Tibial nerve (tissue), 4 donors: ENCODE measurements at regions not wholly inside any gene's neighbourhood (a gene's known extent, or its start where the extent isn't known, plus 50 kb on each side); places are given as distances from the start of the nearest gene placed in this dataset.

Experiments
- DNase-seq, 2 donors: peaks; one replicate each; pipeline ENCODE4 v3.0.0-alpha.2; 2019; ENCODE audit warnings: low spot score in 2 of 2
- H3K27ac ChIP-seq, 4 donors: fragments of 200-600 bp; sonication (generic) in 3 of 4; one replicate each; pipeline ENCODE4 v1.5.1; 2017 to 2019; ENCODE audit warnings: mild to moderate bottlenecking in 1 of 4
- H3K27me3 ChIP-seq, 2 donors: fragments of 200-600 bp; sonication (generic) in 1 of 2; one replicate each; pipeline versions ENCODE4 v1.5.1 to v1.6.0; 2017 to 2019
- H3K36me3 ChIP-seq, 3 donors: fragments of 200-600 bp; sonication (generic); one replicate each; pipeline ENCODE4 v1.5.1; 2018 to 2019
- H3K4me1 ChIP-seq, 4 donors: fragments of 200-600 bp; sonication (generic) in 3 of 4; one replicate each; pipeline ENCODE4 v1.5.1; 2017 to 2019
- H3K4me3 ChIP-seq, 4 donors: fragments of 200-600 bp; sonication (generic) in 3 of 4; one replicate each; pipeline ENCODE4 v1.5.1; 2017 to 2019; ENCODE audit warnings: mild to moderate bottlenecking in 1 of 4, moderate library complexity in 1 of 4
- H3K9me3 ChIP-seq, 4 donors: fragments of 200-600 bp; sonication (generic) in 3 of 4; one replicate each; pipeline ENCODE4 v1.5.1; 2017 to 2019
- EP300 ChIP-seq, 2 donors: sonication (generic); formaldehyde crosslinking; IDR thresholded peaks; one replicate each; pipeline ENCODE4 v1.6.1; 2017; ENCODE audit warnings: antibody characterized with exemption in 2 of 2, mild to moderate bottlenecking in 1 of 2
- POLR2A ChIP-seq, 2 donors: fragments of 450-650 bp; IDR thresholded peaks; one replicate each; pipeline ENCODE4 v1.6.1; 2017; ENCODE audit warnings: antibody characterized with exemption in 2 of 2, mild to moderate bottlenecking in 2 of 2, moderate library complexity in 2 of 2
- WGBS, 2 donors: methylation state at CpG; one replicate each; pipeline ENCODE4 v1.1.5; 2018; 5-methylcytosine and 5-hydroxymethylcytosine counted together
- TF ChIP-seq, protein P1 (sequence below), 5 experiments: fragments of 200-600 bp in 3 of 5; fragments of 450-650 bp in 2 of 5; sonication (generic) in 3 of 5; IDR thresholded peaks; one replicate each; pipeline ENCODE4 v1.5.1; 2016 to 2019; ENCODE audit warnings: antibody characterized with exemption in 5 of 5, mild to moderate bottlenecking in 3 of 5, moderate library complexity in 2 of 5

GRCh38 chr6:140644017-140644416, 1269.6 kb upstream of the CITED2 start:
- Histone ChIP-seq H3K27ac (no peak overlapping the region), H3K9me3 (peaks cover 0 to 22% (median 3%) of the 10 kb centered on the region in 4 donors), H3K4me1 (no peaks in the 10 kb centered on the region), H3K27me3 (no peaks in the 10 kb centered on the region), H3K36me3 (no peaks in the 10 kb centered on the region), H3K4me3 (no peak overlapping the region)
- TF ChIP-seq POLR2A (IDR thresholded peaks at IDR 0.05): no peak
- TF ChIP-seq, protein P1, sequence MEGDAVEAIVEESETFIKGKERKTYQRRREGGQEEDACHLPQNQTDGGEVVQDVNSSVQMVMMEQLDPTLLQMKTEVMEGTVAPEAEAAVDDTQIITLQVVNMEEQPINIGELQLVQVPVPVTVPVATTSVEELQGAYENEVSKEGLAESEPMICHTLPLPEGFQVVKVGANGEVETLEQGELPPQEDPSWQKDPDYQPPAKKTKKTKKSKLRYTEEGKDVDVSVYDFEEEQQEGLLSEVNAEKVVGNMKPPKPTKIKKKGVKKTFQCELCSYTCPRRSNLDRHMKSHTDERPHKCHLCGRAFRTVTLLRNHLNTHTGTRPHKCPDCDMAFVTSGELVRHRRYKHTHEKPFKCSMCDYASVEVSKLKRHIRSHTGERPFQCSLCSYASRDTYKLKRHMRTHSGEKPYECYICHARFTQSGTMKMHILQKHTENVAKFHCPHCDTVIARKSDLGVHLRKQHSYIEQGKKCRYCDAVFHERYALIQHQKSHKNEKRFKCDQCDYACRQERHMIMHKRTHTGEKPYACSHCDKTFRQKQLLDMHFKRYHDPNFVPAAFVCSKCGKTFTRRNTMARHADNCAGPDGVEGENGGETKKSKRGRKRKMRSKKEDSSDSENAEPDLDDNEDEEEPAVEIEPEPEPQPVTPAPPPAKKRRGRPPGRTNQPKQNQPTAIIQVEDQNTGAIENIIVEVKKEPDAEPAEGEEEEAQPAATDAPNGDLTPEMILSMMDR (IDR thresholded peaks at IDR 0.05): no peak
- TF ChIP-seq EP300 (IDR thresholded peaks at IDR 0.05): no peak
- DNase-seq: no peak
- WGBS, 2 donors: 74 to 86% methylated on average over 2 of the region's 2 CpGs

GRCh38 chr6:140641412-140641811, 1267.0 kb upstream of the CITED2 start:
- DNase-seq: no peak
- H3K36me3 ChIP-seq: no peaks in the 10 kb centered on the region
- no peaks in the 10 kb centered on the region for H3K4me1 ChIP-seq
- H3K9me3 ChIP-seq: no peaks in the 10 kb centered on the region
- no peaks in the 10 kb centered on the region for H3K27me3 ChIP-seq
- H3K4me3 ChIP-seq: no peak overlapping the region
- no peak overlapping the region for H3K27ac ChIP-seq
- no peak for TF ChIP-seq POLR2A (IDR thresholded peaks at IDR 0.05)
- no peak for TF ChIP-seq EP300 (IDR thresholded peaks at IDR 0.05)
- TF ChIP-seq, protein P1 (IDR thresholded peaks at IDR 0.05): no peak

GRCh38 chr6:140636908-140637402, 1262.5 kb upstream of the CITED2 start:
- no peak overlapping the region for H3K27ac ChIP-seq
- DNase-seq: no peak
- TF ChIP-seq, protein P1 (IDR thresholded peaks at IDR 0.05): no peak
- TF ChIP-seq POLR2A (IDR thresholded peaks at IDR 0.05) (no peak), EP300 (IDR thresholded peaks at IDR 0.05) (no peak)
- H3K4me1 ChIP-seq: no peaks in the 10 kb centered on the region
- 53 to 66% methylated on average over 2 of the region's 2 CpGs for WGBS, 2 donors
- H3K4me3 ChIP-seq: no peak overlapping the region
- H3K27me3 ChIP-seq: no peaks in the 10 kb centered on the region
- no peaks in the 10 kb centered on the region for H3K36me3 ChIP-seq
- H3K9me3 ChIP-seq: no peaks in the 10 kb centered on the region

DNA sequence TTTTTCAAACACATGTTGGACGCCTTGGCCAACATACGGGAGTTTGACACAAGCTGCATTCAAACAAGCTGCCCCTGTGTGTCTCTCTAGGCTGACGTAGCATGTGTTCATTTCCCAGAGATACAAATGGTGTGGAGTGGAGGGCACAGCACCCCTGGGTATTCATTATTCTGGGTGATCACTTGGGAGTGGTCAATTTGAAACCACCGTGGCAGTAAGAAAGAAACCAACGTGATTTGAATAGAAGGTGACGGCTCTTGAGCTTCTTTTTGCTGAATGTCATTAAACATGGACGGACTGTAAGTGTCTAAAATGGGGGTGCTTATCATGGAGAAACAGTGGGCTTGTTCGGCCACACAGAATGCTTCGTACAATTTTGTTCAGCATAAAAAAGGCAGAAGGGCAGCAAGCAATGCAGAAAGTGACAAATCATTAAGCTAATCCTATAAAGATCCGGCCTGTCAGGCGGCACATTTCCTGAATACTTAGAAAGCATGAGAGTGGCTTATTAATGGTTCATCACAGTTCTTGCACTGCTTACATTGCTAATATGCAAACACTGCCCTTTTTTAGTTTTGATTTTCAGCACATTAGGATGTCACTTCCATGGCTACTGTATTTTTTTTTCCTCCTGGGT, 1261.9 kb upstream of the CITED2 start:
- Histone ChIP-seq H3K4me3 (no peak overlapping the region), H3K36me3 (no peaks in the 10 kb centered on the region), H3K27me3 (no peaks in the 10 kb centered on the region), H3K27ac (no peak overlapping the region), H3K9me3 (no peaks in the 10 kb centered on the region), H3K4me1 (no peaks in the 10 kb centered on the region)
- DNase-seq: no peak
- WGBS, 2 donors: 79 to 86% methylated on average over 11 of the region's 11 CpGs
- TF ChIP-seq, protein P1 (IDR thresholded peaks at IDR 0.05): no peak
- TF ChIP-seq POLR2A (IDR thresholded peaks at IDR 0.05): no peak
- no peak for TF ChIP-seq EP300 (IDR thresholded peaks at IDR 0.05)

GRCh38 chr6:140627002-140627401, 1252.6 kb upstream of the CITED2 start:
- no peaks in the 10 kb centered on the region for H3K36me3 ChIP-seq
- no peaks in the 10 kb centered on the region for H3K4me1 ChIP-seq
- WGBS, 2 donors: 94 to 100% methylated on average over 1 of the region's 1 CpG
- DNase-seq: no peak
- peaks cover 0 to 18% (median 0%) of the 10 kb centered on the region in 4 donors for H3K9me3 ChIP-seq
- H3K27ac ChIP-seq: no peak overlapping the region
- H3K4me3 ChIP-seq: no peak overlapping the region
- TF ChIP-seq, protein P1 (IDR thresholded peaks at IDR 0.05): no peak
- TF ChIP-seq POLR2A (IDR thresholded peaks at IDR 0.05) (no peak), EP300 (IDR thresholded peaks at IDR 0.05) (no peak)
- no peaks in the 10 kb centered on the region for H3K27me3 ChIP-seq
